Stomach (tissue), 4 donors: ENCODE measurements at regions not wholly inside any gene's neighbourhood (a gene's known extent, or its start where the extent isn't known, plus 50 kb on each side); places are given as distances from the start of the nearest gene placed in this dataset.

Source experiments
- EP300 ChIP-seq: sonication (generic); formaldehyde crosslinking; IDR thresholded peaks from one replicate; pipeline ENCODE4 v1.6.1; 2017; ENCODE audit warnings: antibody characterized with exemption
- POLR2A ChIP-seq, 4 donors: fragments of 450-650 bp; IDR thresholded peaks; one replicate each; pipeline ENCODE4 v1.6.1; 2016; ENCODE audit warnings: antibody characterized with exemption in 4 of 4, control low read depth in 2 of 4, mild to moderate bottlenecking in 1 of 4, moderate library complexity in 1 of 4
- TF ChIP-seq, protein P1 (sequence below), 7 experiments: fragments of 450-650 bp in 4 of 7; fragments of 200-600 bp in 3 of 7; sonication (generic) in 3 of 7; IDR thresholded peaks; one replicate each; pipeline ENCODE4 v1.5.1; 2016 to 2019; ENCODE audit warnings: antibody characterized with exemption in 7 of 7, control low read depth in 2 of 7, mild to moderate bottlenecking in 1 of 7

DNA sequence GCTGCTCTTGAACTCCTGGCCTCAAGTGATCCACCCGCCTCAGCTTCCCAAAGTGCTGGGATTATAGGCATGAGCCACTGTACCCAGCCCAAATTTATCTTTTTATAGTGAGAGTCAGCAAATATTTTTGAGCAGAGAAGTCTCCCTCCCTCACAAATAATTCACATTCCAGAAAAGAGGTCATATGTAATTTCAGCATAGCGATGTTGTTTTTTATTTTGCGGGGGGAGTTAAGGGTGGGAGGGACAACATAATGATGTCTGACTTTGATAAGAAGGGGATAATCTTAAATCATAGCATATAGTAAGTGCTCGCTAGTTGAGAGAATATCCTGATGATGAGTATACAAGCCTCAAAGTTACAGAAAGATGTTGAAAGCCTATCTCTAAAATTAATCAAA is 1090.2 kb upstream of the ACVR2A start:
- TF ChIP-seq, protein P1, sequence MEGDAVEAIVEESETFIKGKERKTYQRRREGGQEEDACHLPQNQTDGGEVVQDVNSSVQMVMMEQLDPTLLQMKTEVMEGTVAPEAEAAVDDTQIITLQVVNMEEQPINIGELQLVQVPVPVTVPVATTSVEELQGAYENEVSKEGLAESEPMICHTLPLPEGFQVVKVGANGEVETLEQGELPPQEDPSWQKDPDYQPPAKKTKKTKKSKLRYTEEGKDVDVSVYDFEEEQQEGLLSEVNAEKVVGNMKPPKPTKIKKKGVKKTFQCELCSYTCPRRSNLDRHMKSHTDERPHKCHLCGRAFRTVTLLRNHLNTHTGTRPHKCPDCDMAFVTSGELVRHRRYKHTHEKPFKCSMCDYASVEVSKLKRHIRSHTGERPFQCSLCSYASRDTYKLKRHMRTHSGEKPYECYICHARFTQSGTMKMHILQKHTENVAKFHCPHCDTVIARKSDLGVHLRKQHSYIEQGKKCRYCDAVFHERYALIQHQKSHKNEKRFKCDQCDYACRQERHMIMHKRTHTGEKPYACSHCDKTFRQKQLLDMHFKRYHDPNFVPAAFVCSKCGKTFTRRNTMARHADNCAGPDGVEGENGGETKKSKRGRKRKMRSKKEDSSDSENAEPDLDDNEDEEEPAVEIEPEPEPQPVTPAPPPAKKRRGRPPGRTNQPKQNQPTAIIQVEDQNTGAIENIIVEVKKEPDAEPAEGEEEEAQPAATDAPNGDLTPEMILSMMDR (IDR thresholded peaks at IDR 0.05) = no peak
- no peak for TF ChIP-seq EP300
- TF ChIP-seq POLR2A (IDR thresholded peaks at IDR 0.05) = no peak
